PC-3 (cell line): ENCODE measurements at regions not wholly inside any gene's neighbourhood (a gene's known extent, or its start where the extent isn't known, plus 50 kb on each side); places are given as distances from the start of the nearest gene placed in this dataset.
"Not testable (repeated sequence)": the region's sequence is repeated elsewhere in the genome, so short reads cannot be mapped to it uniquely, and the experiment has no call there.

Source experiments
- ATAC-seq: fragments of 200-7000 bp; cut with Tn5 transposase; 2 replicates; pipeline ENCODE4 v1.9.1; 2020; ENCODE audit warnings: mild to moderate bottlenecking, moderate library complexity
- BruUV-seq: library from RNA; stranded (reverse); fragments of 400-500 nt; replicated peaks from 2 replicates; lab custom pipeline; 2021; lab: Mats Ljungman, UMichigan
- CTCF ChIA-PET: fragments of 300-600 bp; sonication (Branson Sonifier 250); formaldehyde crosslinking; loops from one replicate; lab custom pipeline; 2022; ENCODE audit warnings: antibody characterized with exemption; lab: Charles Lee
- POLR2A ChIA-PET: fragments of 300-600 bp; sonication (Branson Sonifier 250); formaldehyde crosslinking; loops from one replicate; lab custom pipeline; 2022; ENCODE audit warnings: antibody characterized with exemption; ENCODE audit not compliant: unreplicated experiment; lab: Charles Lee
- DNase-seq: peaks from one replicate; pipeline ENCODE4 v3.0.0-alpha.2; 2015
- H2AFZ ChIP-seq: fragments of 300-600 bp; sonication (generic); 2 replicates; pipeline ENCODE4 v1.6.0; 2016; ENCODE audit warnings: antibody characterized with exemption, low read length
- H3F3A ChIP-seq: fragments of 300-600 bp; sonication (generic); one replicate; pipeline ENCODE4 v1.6.0; 2017; ENCODE audit warnings: antibody characterized with exemption, low read length, control low read depth, mild to moderate bottlenecking; ENCODE audit not compliant: unreplicated experiment
- H3K27ac ChIP-seq: fragments of 300-600 bp; sonication (generic); 2 replicates; pipeline ENCODE4 v1.5.1; 2016; ENCODE audit warnings: mild to moderate bottlenecking, low read length
- H3K27me3 ChIP-seq: fragments of 300-600 bp; sonication (generic); 2 replicates; pipeline ENCODE4 v1.6.1; 2016; ENCODE audit warnings: low read length, mixed read lengths
- H3K36me3 ChIP-seq: fragments of 300-600 bp; sonication (generic); 2 replicates; pipeline ENCODE4 v1.6.1; 2016; ENCODE audit warnings: low read depth, mixed run types, low read length, mixed read lengths
- H3K4me1 ChIP-seq: fragments of 300-600 bp; sonication (generic); 2 replicates; pipeline ENCODE4 v1.5.1; 2016; ENCODE audit warnings: low read length; ENCODE audit not compliant: insufficient read depth
- H3K4me2 ChIP-seq: fragments of 300-600 bp; sonication (generic); 2 replicates; pipeline ENCODE4 v1.6.0; 2016; ENCODE audit warnings: low read length
- H3K4me3 ChIP-seq: fragments of 300-600 bp; sonication (generic); 2 replicates; pipeline ENCODE4 v1.5.1; 2016; ENCODE audit warnings: mild to moderate bottlenecking, low read length, mixed read lengths
- H3K79me2 ChIP-seq: fragments of 300-600 bp; sonication (generic); 2 replicates; pipeline ENCODE4 v1.6.1; 2017; ENCODE audit warnings: low read length, mixed read lengths
- H3K9ac ChIP-seq: fragments of 300-600 bp; sonication (generic); 2 replicates; pipeline ENCODE4 v1.6.0; 2016; ENCODE audit warnings: mild to moderate bottlenecking, low read length
- H3K9me2 ChIP-seq: fragments of 300-600 bp; sonication (generic); replicated peaks from 2 replicates; pipeline ENCODE4 v1.6.1; 2016; ENCODE audit warnings: mixed run types, low read length, mixed read lengths
- H3K9me3 ChIP-seq: fragments of 300-600 bp; sonication (generic); 2 replicates; pipeline ENCODE4 v1.6.1; 2016; ENCODE audit warnings: low read length, mixed read lengths
- H4K20me1 ChIP-seq: fragments of 300-600 bp; sonication (generic); 2 replicates; pipeline ENCODE4 v1.6.1; 2016; ENCODE audit warnings: low read length, mixed read lengths
- CTCF ChIP-seq: fragments of 300-600 bp; sonication (generic); conservative IDR thresholded peaks from 2 replicates; pipeline ENCODE4 v1.5.1; 2017; ENCODE audit warnings: antibody characterized with exemption, low read depth, mild to moderate bottlenecking, low read length
- EZH2 ChIP-seq: fragments of 300-600 bp; sonication (generic); IDR thresholded peaks from one replicate; pipeline ENCODE4 v1.6.1; 2017; ENCODE audit warnings: antibody characterized with exemption, mild to moderate bottlenecking, low read length; ENCODE audit not compliant: unreplicated experiment
- EZH2phosphoT487 ChIP-seq: fragments of 300-600 bp; sonication (generic); IDR thresholded peaks from 2 replicates; pipeline ENCODE4 v1.6.1; 2018; ENCODE audit warnings: mild to moderate bottlenecking, antibody characterized with exemption, low read length, borderline replicate concordance
- intact Hi-C: fragments of 100-400 bp; cut with micrococcal nuclease; formaldehyde crosslinking; loops from 2 replicates; pipeline ENCODE4 v1.9.0; 2023

GRCh38 chr4:186871856-186872255 is 148.2 kb upstream of the FAT1 start:
- no peaks in the 10 kb centered on the region for H4K20me1 ChIP-seq
- no TSS peak for BruUV-seq
- intact Hi-C loops, result no loop called here
- H3K4me1 ChIP-seq, result no peaks in the 10 kb centered on the region
- DNase-seq (no peak), ATAC-seq (no peak)
- H3K9ac ChIP-seq, result no peak overlapping the region
- no peak overlapping the region for H3K4me3 ChIP-seq
- H3K79me2 ChIP-seq, result no peaks in the 10 kb centered on the region
- no peaks in the 10 kb centered on the region for H3K36me3 ChIP-seq
- H3F3A ChIP-seq, result no peaks in the 10 kb centered on the region
- ChIA-PET CTCF (no interaction called here), POLR2A (no interaction called here)
- H3K4me2 ChIP-seq, result no peak overlapping the region
- TF ChIP-seq CTCF, result no peak
- no peak for TF ChIP-seq EZH2
- no peak for TF ChIP-seq EZH2phosphoT487
- H3K27me3 ChIP-seq, result no peaks in the 10 kb centered on the region
- H3K9me2 ChIP-seq, result no peaks in the 10 kb centered on the region
- no peaks in the 10 kb centered on the region for H3K9me3 ChIP-seq
- H2AFZ ChIP-seq, result no peak overlapping the region
- no peak overlapping the region for H3K27ac ChIP-seq

GRCh38 chr4:186873095-186873494 is 149.4 kb upstream of the FAT1 start:
- BruUV-seq, intact Hi-C loops, H2AFZ ChIP-seq, DNase-seq, POLR2A ChIA-PET, H3K27ac ChIP-seq, H4K20me1 ChIP-seq, H3K4me3 ChIP-seq, H3K4me1 ChIP-seq, H3K4me2 ChIP-seq, H3K27me3 ChIP-seq, H3F3A ChIP-seq, ATAC-seq, CTCF ChIA-PET, H3K9me3 ChIP-seq, H3K9ac ChIP-seq, H3K79me2 ChIP-seq, H3K9me2 ChIP-seq, H3K36me3 ChIP-seq: not testable (repeated sequence)

- TF ChIP-seq EZH2 (no peak), CTCF (no peak), EZH2phosphoT487 (no peak)
- ChIA-PET CTCF (no interaction called here), POLR2A (interaction anchor here (0.6 kb wide), 1 partner anchor 925 kb away, joined by 3 read pairs; no protein-coding TSS in a partner anchor)
- no peaks in the 10 kb centered on the region for H3K27me3 ChIP-seq
- no peaks in the 10 kb centered on the region for H3K9me3 ChIP-seq
- no peaks in the 10 kb centered on the region for H3K9me2 ChIP-seq
- H3F3A ChIP-seq, result no peaks in the 10 kb centered on the region
- H3K4me3 ChIP-seq, result no peak overlapping the region
- intact Hi-C loops, result no loop called here
- no peaks in the 10 kb centered on the region for H3K36me3 ChIP-seq
- no peaks in the 10 kb centered on the region for H4K20me1 ChIP-seq
- H3K9ac ChIP-seq, result no peak overlapping the region
- no peaks in the 10 kb centered on the region for H3K4me1 ChIP-seq
- no peak for DNase-seq
- H2AFZ ChIP-seq, result no peak overlapping the region
- no peaks in the 10 kb centered on the region for H3K79me2 ChIP-seq
- no peak overlapping the region for H3K4me2 ChIP-seq
- no TSS peak for BruUV-seq
- H3K27ac ChIP-seq, result no peak overlapping the region
- ATAC-seq, result no peak
Observed at GRCh38 chr4:186875476-186875875, 151.8 kb upstream of the FAT1 start.
